A673 (cell line): ENCODE measurements at regions not wholly inside any gene's neighbourhood (a gene's known extent, or its start where the extent isn't known, plus 50 kb on each side); places are given as distances from the start of the nearest gene placed in this dataset.

Source experiments
- CTCF ChIP-seq: fragments of 300-800, 200-600 bp; sonication (generic); conservative IDR thresholded peaks from 2 replicates; pipeline ENCODE4 v1.5.1; 2017; ENCODE audit warnings: low read depth, mild to moderate bottlenecking, antibody characterized with exemption, low read length, moderate library complexity, mixed read lengths
- EZH2 ChIP-seq: fragments of 200-600 bp; sonication (generic); IDR thresholded peaks from 2 replicates; pipeline ENCODE4 v1.6.1; 2017; ENCODE audit warnings: borderline replicate concordance, low read depth, mild to moderate bottlenecking, mixed read lengths, antibody characterized with exemption, low read length; ENCODE audit not compliant: poor library complexity, severe bottlenecking

DNA sequence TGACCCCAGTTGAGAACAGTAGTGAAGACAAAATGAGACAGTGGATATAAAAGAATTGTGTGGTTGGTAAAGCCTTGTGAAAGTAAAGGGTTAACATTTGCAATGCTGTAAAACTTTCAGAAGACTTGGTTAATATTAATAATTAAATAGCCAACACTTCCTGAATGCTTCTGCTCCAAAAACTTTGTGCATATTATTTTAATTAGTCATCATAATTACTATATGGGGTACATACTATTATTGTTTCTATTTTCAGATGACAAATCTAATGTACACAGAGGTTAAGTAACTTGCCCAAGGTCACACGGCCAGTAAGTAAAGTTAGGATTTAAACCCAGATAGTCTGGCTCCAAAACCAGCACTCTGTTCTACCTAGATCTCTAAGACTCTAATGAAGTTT lies 291.3 kb downstream of the OGFRL1 start:
- no peak for TF ChIP-seq CTCF
- no peak for TF ChIP-seq EZH2
